OCI-LY7 (cell line): ENCODE measurements at regions not wholly inside any gene's neighbourhood (a gene's known extent, or its start where the extent isn't known, plus 50 kb on each side); places are given as distances from the start of the nearest gene placed in this dataset.
"Not testable (repeated sequence)": the region's sequence is repeated elsewhere in the genome, so short reads cannot be mapped to it uniquely, and the experiment has no call there.

Experiments
- BruUV-seq: library from RNA; stranded (reverse); fragments of 400-500 nt; replicated peaks from 2 replicates; lab custom pipeline; 2021; lab: Mats Ljungman, UMichigan
- CTCF ChIA-PET: fragments of 300-600 bp; sonication (Branson Sonifier 250); formaldehyde crosslinking; loops from one replicate; lab custom pipeline; 2022; ENCODE audit warnings: antibody characterized with exemption; ENCODE audit not compliant: unreplicated experiment; lab: Charles Lee
- POLR2A ChIA-PET: fragments of 300-600 bp; sonication (Branson Sonifier 250); formaldehyde crosslinking; loops from one replicate; lab custom pipeline; 2022; ENCODE audit warnings: antibody characterized with exemption; lab: Charles Lee
- DNase-seq: peaks from one replicate; pipeline ENCODE4 v3.0.0-alpha.2; 2015; ENCODE audit warnings: low spot score
- H2AFZ ChIP-seq: fragments of 200-600 bp; sonication (generic), shearing (Covaris generic); 2 replicates; pipeline ENCODE4 v1.6.1; 2014; ENCODE audit warnings: mild to moderate bottlenecking, antibody characterized with exemption, low read length, moderate library complexity
- H3K27ac ChIP-seq: fragments of 200-600 bp; sonication (generic); 2 replicates; pipeline ENCODE4 v1.5.1; 2014; ENCODE audit warnings: mixed run types, low read depth, mild to moderate bottlenecking, moderate library complexity, low read length, inconsistent platforms; ENCODE audit not compliant: poor library complexity, severe bottlenecking
- H3K36me3 ChIP-seq: fragments of 200-600 bp; sonication (generic); 2 replicates; pipeline ENCODE4 v1.6.1; 2014; ENCODE audit warnings: mild to moderate bottlenecking, antibody characterized with exemption, low read length, moderate library complexity, mixed read lengths; ENCODE audit not compliant: insufficient read depth
- H3K4me1 ChIP-seq: fragments of 200-600 bp; sonication (generic); 2 replicates; pipeline ENCODE4 v1.5.1; 2014; ENCODE audit warnings: mild to moderate bottlenecking, low read length; ENCODE audit not compliant: insufficient read depth, poor library complexity, severe bottlenecking
- H3K4me2 ChIP-seq: fragments of 200-600 bp; sonication (generic); 2 replicates; pipeline ENCODE4 v1.6.1; 2014; ENCODE audit warnings: mild to moderate bottlenecking, low read length
- H3K4me3 ChIP-seq: fragments of 200-600 bp; sonication (generic); 2 replicates; pipeline ENCODE4 v1.5.1; 2014; ENCODE audit warnings: mild to moderate bottlenecking, low read depth, low read length; ENCODE audit not compliant: poor library complexity, severe bottlenecking
- H3K79me2 ChIP-seq: fragments of 200-600 bp; sonication (generic); 2 replicates; pipeline ENCODE4 v1.6.1; 2016; ENCODE audit warnings: low read depth, mild to moderate bottlenecking, low read length, moderate library complexity, mixed read lengths; ENCODE audit not compliant: insufficient read depth
- H3K9me2 ChIP-seq: fragments of 200-600 bp; sonication (generic); 2 replicates; pipeline ENCODE4 v1.6.1; 2016; ENCODE audit warnings: mild to moderate bottlenecking, low read length, mixed read lengths; ENCODE audit not compliant: insufficient read depth
- H3K9me3 ChIP-seq: fragments of 200-600 bp; sonication (generic); 2 replicates; pipeline ENCODE4 v1.6.1; 2014; ENCODE audit warnings: mild to moderate bottlenecking, mixed run types, low read length, mixed read lengths
- H4K20me1 ChIP-seq: fragments of 200-600 bp; sonication (generic); 2 replicates; pipeline ENCODE4 v1.6.1; 2014; ENCODE audit warnings: mild to moderate bottlenecking, antibody characterized with exemption, low read length, moderate library complexity, mixed read lengths; ENCODE audit not compliant: insufficient read depth
- CTCF ChIP-seq: fragments of 200-600 bp; sonication (generic); conservative IDR thresholded peaks from 2 replicates; pipeline ENCODE4 v1.5.1; 2014; ENCODE audit warnings: mild to moderate bottlenecking, antibody characterized with exemption, low read length, moderate library complexity, mixed read lengths
- EZH2phosphoT487 ChIP-seq: fragments of 200-600 bp; sonication (generic); IDR thresholded peaks from 2 replicates; pipeline ENCODE4 v1.6.1; 2018; ENCODE audit warnings: low read depth, borderline replicate concordance, mild to moderate bottlenecking, mixed run types, antibody characterized with exemption, low read length, moderate library complexity, mixed read lengths
- intact Hi-C: fragments of 100-400 bp; cut with micrococcal nuclease; formaldehyde crosslinking; loops from one replicate; pipeline ENCODE4 v1.10.0; 2022; ENCODE audit not compliant: unreplicated experiment

- BruUV-seq, H3K4me3 ChIP-seq, H3K27ac ChIP-seq, intact Hi-C loops, DNase-seq, H3K4me1 ChIP-seq, H3K36me3 ChIP-seq, CTCF ChIA-PET, H2AFZ ChIP-seq, H3K4me2 ChIP-seq, H4K20me1 ChIP-seq, H3K9me3 ChIP-seq, H3K9me2 ChIP-seq, H3K79me2 ChIP-seq: not testable (repeated sequence)
- POLR2A ChIA-PET: interaction anchor here (0.6 kb wide), 1 partner anchor 482 kb away, joined by 3 read pairs; no protein-coding TSS in a partner anchor
Observed at GRCh38 chr17:61539728-61540127, 51.3 kb downstream of the NACA2 start.

- Histone ChIP-seq H2AFZ (peak overlapping the region; percentile 23; the same call in 1 of the 2 replicates), H3K4me2 (no peak overlapping the region), H3K4me3 (no peak overlapping the region), H3K9me2 (no peaks in the 10 kb centered on the region), H3K9me3 (0 out of 2 replicates have a peak, but pooled peaks cover 5% of the 10 kb centered on the region), H3K4me1 (no peaks in the 10 kb centered on the region), H3K36me3 (no peaks in the 10 kb centered on the region), H4K20me1 (no peaks in the 10 kb centered on the region), H3K27ac (no peak overlapping the region), H3K79me2 (no peaks in the 10 kb centered on the region)
- ChIA-PET POLR2A (interaction anchor here (0.6 to 0.7 kb wide), 2 partner anchors 164 to 683 kb away, joined by 3 to 4 read pairs; no protein-coding TSS in a partner anchor), CTCF (no interaction called here)
- DNase-seq: no peak
- BruUV-seq: no TSS peak
- intact Hi-C loops: no loop called here
- TF ChIP-seq CTCF (no peak), EZH2phosphoT487 (no peak)
Observed at GRCh38 chr17:61538480-61538879, 52.5 kb downstream of the NACA2 start.

GRCh38 chr17:61537264-61537771, 53.7 kb downstream of the NACA2 start:
- H3K4me2 ChIP-seq: no peak overlapping the region
- POLR2A ChIA-PET: no interaction called here
- no peaks in the 10 kb centered on the region for H3K9me2 ChIP-seq
- H3K4me3 ChIP-seq: no peak overlapping the region
- no peak overlapping the region for H2AFZ ChIP-seq
- no peaks in the 10 kb centered on the region for H4K20me1 ChIP-seq
- no peaks in the 10 kb centered on the region for H3K4me1 ChIP-seq
- no peak for TF ChIP-seq CTCF
- intact Hi-C loops: no loop called here
- no peak for DNase-seq
- H3K27ac ChIP-seq: no peak overlapping the region
- BruUV-seq: no TSS peak
- H3K36me3 ChIP-seq: no peaks in the 10 kb centered on the region
- 0 out of 2 replicates have a peak, but pooled peaks cover 5% of the 10 kb centered on the region for H3K9me3 ChIP-seq
- no peaks in the 10 kb centered on the region for H3K79me2 ChIP-seq
- CTCF ChIA-PET: no interaction called here
